HG02623 (cell line): ENCODE measurements at regions not wholly inside any gene's neighbourhood (a gene's known extent, or its start where the extent isn't known, plus 50 kb on each side); places are given as distances from the start of the nearest gene placed in this dataset.
"Not testable (repeated sequence)": the region's sequence is repeated elsewhere in the genome, so short reads cannot be mapped to it uniquely, and the experiment has no call there.

Experiments used
- ATAC-seq: cut with Tn5 transposase; IDR thresholded peaks from one replicate; pipeline ENCODE4 v1.9.1; 2021; ENCODE audit warnings: moderate library complexity; ENCODE audit not compliant: unreplicated experiment

GRCh38 chr10:2895594-2896196 lies 171.7 kb upstream of the PFKP start:
- no peak for ATAC-seq

GRCh38 chr10:2893991-2894390 lies 173.4 kb upstream of the PFKP start:
- no peak for ATAC-seq

- ATAC-seq: no peak
Measured at GRCh38 chr10:2893158-2893845, 174.0 kb upstream of the PFKP start.

- ATAC-seq: no peak
Measured at GRCh38 chr10:2891770-2892124, 175.6 kb upstream of the PFKP start.

GRCh38 chr10:2891073-2891769 lies 176.1 kb upstream of the PFKP start:
- no peak for ATAC-seq

- no peak for ATAC-seq
Measured at GRCh38 chr10:2890093-2890492, 177.3 kb upstream of the PFKP start.

GRCh38 chr10:2888403-2889004 lies 178.8 kb upstream of the PFKP start:
- no peak for ATAC-seq

GRCh38 chr10:2887391-2888070 lies 179.8 kb upstream of the PFKP start:
- no peak for ATAC-seq

GRCh38 chr10:2886662-2887061 lies 180.7 kb upstream of the PFKP start:
- no peak for ATAC-seq

- no peak for ATAC-seq
Measured at GRCh38 chr10:2885288-2886278, 181.8 kb upstream of the PFKP start.

- ATAC-seq: not testable (repeated sequence)
Measured at GRCh38 chr10:2883983-2884540, 183.3 kb upstream of the PFKP start.

GRCh38 chr10:2883238-2883637 lies 184.1 kb upstream of the PFKP start:
- ATAC-seq: no peak

GRCh38 chr10:2882628-2883027 lies 184.7 kb upstream of the PFKP start:
- no peak for ATAC-seq

GRCh38 chr10:2881720-2882620 lies 185.4 kb upstream of the PFKP start:
- no peak for ATAC-seq

- not testable (repeated sequence) for ATAC-seq
Measured at GRCh38 chr10:2880050-2880449, 187.3 kb upstream of the PFKP start.

- ATAC-seq: no peak
Measured at GRCh38 chr10:2878818-2879217, 188.5 kb upstream of the PFKP start.

GRCh38 chr10:2876032-2876431 lies 191.3 kb upstream of the PFKP start:
- no peak for ATAC-seq

- ATAC-seq: no peak
Measured at GRCh38 chr10:2874963-2875362, 192.4 kb upstream of the PFKP start.

- ATAC-seq: no peak
Measured at GRCh38 chr10:2873769-2874168, 193.6 kb upstream of the PFKP start.
